H9 (cell line): ENCODE measurements at regions not wholly inside any gene's neighbourhood (a gene's known extent, or its start where the extent isn't known, plus 50 kb on each side); places are given as distances from the start of the nearest gene placed in this dataset.

Source experiments
- DNase-seq: peaks from one replicate; pipeline ENCODE4 v3.0.0-alpha.2; 2017
- H2AFZ ChIP-seq: one replicate; pipeline ENCODE4 v1.6.1; 2013; ENCODE audit warnings: mild to moderate bottlenecking, low read length, control low read depth, moderate library complexity
- H2AK5ac ChIP-seq: 2 replicates; pipeline ENCODE4 v1.6.1; 2013; ENCODE audit warnings: low read length, control low read depth, mixed read lengths; ENCODE audit not compliant: insufficient read length
- H2BK120ac ChIP-seq: one replicate; pipeline ENCODE4 v1.6.1; 2013; ENCODE audit warnings: low read depth, mild to moderate bottlenecking, low read length, control low read depth, inconsistent platforms; ENCODE audit not compliant: poor library complexity, severe bottlenecking
- H2BK12ac ChIP-seq: 2 replicates; pipeline ENCODE4 v1.6.1; 2013; ENCODE audit warnings: low read length, control low read depth, mixed read lengths, low read depth; ENCODE audit not compliant: insufficient read length
- H2BK15ac ChIP-seq: 2 replicates; pipeline ENCODE4 v1.6.1; 2013; ENCODE audit warnings: low read depth, low read length, control low read depth
- H2BK20ac ChIP-seq: one replicate; pipeline ENCODE4 v1.6.1; 2013; ENCODE audit warnings: low read depth, mild to moderate bottlenecking, low read length, control low read depth, inconsistent platforms; ENCODE audit not compliant: poor library complexity, severe bottlenecking
- H2BK5ac ChIP-seq: 2 replicates; pipeline ENCODE4 v1.6.1; 2013; ENCODE audit warnings: low read length, control low read depth, mixed read lengths; ENCODE audit not compliant: insufficient read length
- H3K14ac ChIP-seq: 2 replicates; pipeline ENCODE4 v1.6.1; 2013; ENCODE audit warnings: low read length, control low read depth; ENCODE audit not compliant: insufficient read depth
- H3K18ac ChIP-seq: 2 replicates; pipeline ENCODE4 v1.6.1; 2013; ENCODE audit warnings: low read depth, mild to moderate bottlenecking, mixed read lengths, low read length, control low read depth; ENCODE audit not compliant: insufficient read length
- H3K23ac ChIP-seq: 2 replicates; pipeline ENCODE4 v1.6.1; 2013; ENCODE audit warnings: low read length, control low read depth, mixed read lengths, low read depth; ENCODE audit not compliant: insufficient read length
- H3K23me2 ChIP-seq: 2 replicates; pipeline ENCODE4 v1.6.1; 2013; ENCODE audit warnings: low read depth, mild to moderate bottlenecking, mixed read lengths, low read length, control low read depth; ENCODE audit not compliant: insufficient read length, poor library complexity, severe bottlenecking
- H3K27ac ChIP-seq: 2 replicates; pipeline ENCODE4 v1.5.1; 2013; ENCODE audit warnings: low read length, control low read depth, mixed read lengths, low read depth; ENCODE audit not compliant: insufficient read length
- H3K27me3 ChIP-seq: 2 replicates; pipeline ENCODE4 v1.6.1; 2013; ENCODE audit warnings: low read length, control low read depth, inconsistent platforms; ENCODE audit not compliant: insufficient read depth
- H3K4ac ChIP-seq: 2 replicates; pipeline ENCODE4 v1.6.1; 2013; ENCODE audit warnings: low read depth, mild to moderate bottlenecking, control low read depth, inconsistent platforms, low read length, moderate library complexity
- H3K4me1 ChIP-seq: 2 replicates; pipeline ENCODE4 v1.6.1; 2013; ENCODE audit warnings: low read length, control low read depth, inconsistent platforms; ENCODE audit not compliant: insufficient read depth
- H3K4me2 ChIP-seq: 2 replicates; pipeline ENCODE4 v1.6.1; 2013; ENCODE audit warnings: low read length, control low read depth, mixed read lengths; ENCODE audit not compliant: insufficient read length, insufficient read depth
- H3K56ac ChIP-seq: 2 replicates; pipeline ENCODE4 v1.6.1; 2013; ENCODE audit warnings: low read depth, mild to moderate bottlenecking, mixed read lengths, low read length, control low read depth; ENCODE audit not compliant: insufficient read length
- H3K79me1 ChIP-seq: 2 replicates; pipeline ENCODE4 v1.6.1; 2013; ENCODE audit warnings: low read depth, mild to moderate bottlenecking, moderate library complexity, low read length, control low read depth, inconsistent platforms; ENCODE audit not compliant: insufficient read depth, poor library complexity, severe bottlenecking
- H3K79me2 ChIP-seq: 2 replicates; pipeline ENCODE4 v1.6.1; 2013; ENCODE audit warnings: low read length, control low read depth, inconsistent platforms; ENCODE audit not compliant: insufficient read depth
- H3K9ac ChIP-seq: 2 replicates; pipeline ENCODE4 v1.6.1; 2013; ENCODE audit warnings: low read length, control low read depth, mixed read lengths; ENCODE audit not compliant: insufficient read length; ENCODE audit errors: extremely low read depth
- H3K9me3 ChIP-seq: one replicate; pipeline ENCODE4 v1.6.1; 2013; ENCODE audit warnings: low read depth, low read length, inconsistent platforms; ENCODE audit not compliant: control insufficient read depth
- H3T11ph ChIP-seq: one replicate; pipeline ENCODE4 v1.6.1; 2013; ENCODE audit warnings: mild to moderate bottlenecking, low read length, control low read depth, inconsistent platforms
- H4K20me1 ChIP-seq: one replicate; pipeline ENCODE4 v1.6.1; 2013; ENCODE audit not compliant: control insufficient read depth, insufficient read length, insufficient read depth
- H4K5ac ChIP-seq: 2 replicates; pipeline ENCODE4 v1.6.1; 2013; ENCODE audit warnings: low read depth, mild to moderate bottlenecking, mixed read lengths, low read length, control low read depth; ENCODE audit not compliant: insufficient read length
- H4K8ac ChIP-seq: replicated peaks from 2 replicates; pipeline ENCODE4 v1.6.1; 2013; ENCODE audit warnings: low read length, control low read depth, mixed read lengths, low read depth; ENCODE audit not compliant: insufficient read length
- H4K91ac ChIP-seq: 2 replicates; pipeline ENCODE4 v1.6.1; 2013; ENCODE audit warnings: low read depth, mild to moderate bottlenecking, moderate library complexity, mixed read lengths, low read length, control low read depth; ENCODE audit not compliant: insufficient read length
- H3K27ac Mint-ChIP-seq, 3 experiments: 2 replicates in 2 of 3; 3 replicates in 1 of 3; pipeline ENCODE4 v1.8.0; 2020 to 2021; ENCODE audit warnings: mixed read lengths in 3 of 3, mild to moderate bottlenecking in 1 of 3, moderate library complexity in 1 of 3
- H3K27me3 Mint-ChIP-seq: 2 replicates; pipeline ENCODE4 v1.8.0; 2021; ENCODE audit warnings: low read depth, mild to moderate bottlenecking, moderate library complexity, mixed read lengths
- H3K36me3 Mint-ChIP-seq, 3 experiments: 2 replicates in 2 of 3; 3 replicates in 1 of 3; pipeline ENCODE4 v1.8.0; 2020 to 2021; ENCODE audit warnings: low read depth in 3 of 3, mixed read lengths in 3 of 3; ENCODE audit not compliant: insufficient read depth in 1 of 3
- H3K4me1 Mint-ChIP-seq, 2 experiments: 2 replicates each; pipeline ENCODE4 v1.8.0; 2020; ENCODE audit warnings: mixed read lengths in 2 of 2
- H3K4me3 Mint-ChIP-seq, 2 experiments: 2 replicates in 1 of 2; 3 replicates in 1 of 2; pipeline ENCODE4 v1.8.0; 2020 to 2021; ENCODE audit warnings: mild to moderate bottlenecking in 2 of 2, mixed read lengths in 2 of 2, moderate library complexity in 1 of 2
- H3K9me3 Mint-ChIP-seq, 2 experiments: 2 replicates in 1 of 2; 3 replicates in 1 of 2; pipeline ENCODE4 v1.8.0; 2020; ENCODE audit warnings: mild to moderate bottlenecking in 2 of 2, mixed read lengths in 2 of 2, moderate library complexity in 1 of 2
- WGBS: extraction: QIAGEN DNeasy Blood & Tissue Kit; methylation state at CpG from one replicate; pipeline ENCODE4 v1.1.7; 2013; ENCODE audit warnings: missing lambda C conversion rate, low lambda C conversion rate, mixed read lengths; ENCODE audit not compliant: insufficient read length; ENCODE audit errors: extremely low coverage; 5-methylcytosine and 5-hydroxymethylcytosine counted together
- TF ChIP-seq, protein P1 (sequence below): fragments of 200-600 bp; sonication (generic); conservative IDR thresholded peaks from 3 replicates; pipeline ENCODE4 v1.8.0; 2021; ENCODE audit warnings: antibody characterized with exemption, mild to moderate bottlenecking

DNA sequence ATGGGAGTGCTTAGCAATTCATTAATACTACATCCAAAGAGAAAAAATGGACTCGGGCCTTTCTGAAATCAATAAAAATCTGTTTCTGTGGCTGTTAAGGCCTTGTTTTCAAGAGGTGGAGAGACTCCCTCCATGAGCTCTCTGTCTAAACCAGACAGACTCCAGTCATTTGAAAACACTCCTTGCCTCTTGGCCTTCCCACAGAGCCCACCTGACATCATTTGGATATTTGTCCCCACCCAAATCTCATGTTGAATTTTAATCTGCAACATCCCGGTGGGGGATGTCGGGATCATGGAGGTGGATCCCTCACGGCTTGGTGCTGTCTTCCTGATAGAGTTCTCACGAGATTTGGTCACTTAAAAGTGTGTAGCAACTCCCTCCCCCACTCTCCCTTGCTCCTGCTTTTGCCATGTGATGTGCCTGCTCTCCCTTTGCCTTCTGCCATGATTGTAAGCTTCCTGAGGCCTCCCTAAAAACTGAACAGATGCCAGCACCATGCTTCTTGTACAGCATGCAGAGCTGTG lies 226.3 kb downstream of the TBXT start:
- no CpG with 5 or more reads among the region's 5 CpGs for WGBS

More for the DNA sequence above, 226.3 kb downstream of the TBXT start:
- Histone ChIP-seq H3K27ac (no peak overlapping the region), H3K4me2 (no peak overlapping the region), H3K9me3 (no peaks in the 10 kb centered on the region), H2BK15ac (no peak overlapping the region), H3K4ac (no peak overlapping the region), H3K27me3 (no peaks in the 10 kb centered on the region), H2BK12ac (no peak overlapping the region), H2BK120ac (no peak overlapping the region), H2BK5ac (no peak overlapping the region), H3K14ac (no peak overlapping the region), H2AK5ac (no peak overlapping the region), H2BK20ac (no peak overlapping the region), H4K8ac (no peak overlapping the region), H3K4me1 (no peaks in the 10 kb centered on the region), H3K23ac (no peak overlapping the region), H4K5ac (no peak overlapping the region), H3T11ph (no peak overlapping the region), H3K79me2 (no peaks in the 10 kb centered on the region), H3K23me2 (no peaks in the 10 kb centered on the region), H3K18ac (no peak overlapping the region), H3K79me1 (no peaks in the 10 kb centered on the region), H4K91ac (no peak overlapping the region), H4K20me1 (no peaks in the 10 kb centered on the region), H2AFZ (no peak overlapping the region), H3K9ac (no peak overlapping the region), H3K56ac (no peak overlapping the region)
- H3K27ac Mint-ChIP-seq = no peak overlapping the region
- H3K9me3 Mint-ChIP-seq = peaks cover 0 to 6% of the 10 kb centered on the region in 2 experiments; a peak in 3 of 5 replicates
- TF ChIP-seq, protein P1, sequence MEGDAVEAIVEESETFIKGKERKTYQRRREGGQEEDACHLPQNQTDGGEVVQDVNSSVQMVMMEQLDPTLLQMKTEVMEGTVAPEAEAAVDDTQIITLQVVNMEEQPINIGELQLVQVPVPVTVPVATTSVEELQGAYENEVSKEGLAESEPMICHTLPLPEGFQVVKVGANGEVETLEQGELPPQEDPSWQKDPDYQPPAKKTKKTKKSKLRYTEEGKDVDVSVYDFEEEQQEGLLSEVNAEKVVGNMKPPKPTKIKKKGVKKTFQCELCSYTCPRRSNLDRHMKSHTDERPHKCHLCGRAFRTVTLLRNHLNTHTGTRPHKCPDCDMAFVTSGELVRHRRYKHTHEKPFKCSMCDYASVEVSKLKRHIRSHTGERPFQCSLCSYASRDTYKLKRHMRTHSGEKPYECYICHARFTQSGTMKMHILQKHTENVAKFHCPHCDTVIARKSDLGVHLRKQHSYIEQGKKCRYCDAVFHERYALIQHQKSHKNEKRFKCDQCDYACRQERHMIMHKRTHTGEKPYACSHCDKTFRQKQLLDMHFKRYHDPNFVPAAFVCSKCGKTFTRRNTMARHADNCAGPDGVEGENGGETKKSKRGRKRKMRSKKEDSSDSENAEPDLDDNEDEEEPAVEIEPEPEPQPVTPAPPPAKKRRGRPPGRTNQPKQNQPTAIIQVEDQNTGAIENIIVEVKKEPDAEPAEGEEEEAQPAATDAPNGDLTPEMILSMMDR = no peak
- no peak overlapping the region for H3K4me3 Mint-ChIP-seq
- peaks cover 4 to 5% of the 10 kb centered on the region in 2 experiments; a peak in 3 of 4 replicates for H3K4me1 Mint-ChIP-seq
- no peaks in the 10 kb centered on the region; a peak in 1 of 7 replicates for H3K36me3 Mint-ChIP-seq
- no peak for DNase-seq
- peaks cover 7% of the 10 kb centered on the region for H3K27me3 Mint-ChIP-seq
